Right atrium auricular region (tissue), 2 donors: ENCODE measurements at regions not wholly inside any gene's neighbourhood (a gene's known extent, or its start where the extent isn't known, plus 50 kb on each side); places are given as distances from the start of the nearest gene placed in this dataset.
"Not testable (repeated sequence)": the region's sequence is repeated elsewhere in the genome, so short reads cannot be mapped to it uniquely, and the experiment has no call there.

Source experiments
- DNase-seq: peaks from one replicate; pipeline ENCODE4 v3.0.0-alpha.2; 2019; ENCODE audit warnings: low spot score
- H3K27ac ChIP-seq, 2 donors: fragments of 200-600 bp; sonication (generic); 1 replicate in 1 of 2; 2 replicates in 1 of 2; pipeline ENCODE4 v1.5.1; 2016 to 2019
- H3K27me3 ChIP-seq, 2 donors: fragments of 200-600 bp; sonication (generic); one replicate each; pipeline versions ENCODE4 v1.5.1 to v1.6.0; 2017 to 2019
- H3K36me3 ChIP-seq: fragments of 200-600 bp; sonication (generic); one replicate; pipeline ENCODE4 v1.5.1; 2016
- H3K4me1 ChIP-seq, 2 donors: fragments of 200-600 bp; sonication (generic); one replicate each; pipeline versions ENCODE4 v1.5.1 to v1.6.0; 2017 to 2019
- H3K4me3 ChIP-seq, 2 donors: fragments of 200-600 bp; sonication (generic); 1 replicate in 1 of 2; 2 replicates in 1 of 2; pipeline ENCODE4 v1.5.1; 2017 to 2019; ENCODE audit warnings: mild to moderate bottlenecking in 1 of 2, moderate library complexity in 1 of 2
- H3K9me3 ChIP-seq, 2 donors: fragments of 200-600 bp; sonication (generic); one replicate each; pipeline ENCODE4 v1.5.1; 2019
- CTCF ChIP-seq, 2 donors: fragments of 200-600 bp; sonication (generic); IDR thresholded peaks; one replicate each; pipeline ENCODE4 v1.5.1; 2019; ENCODE audit warnings: antibody characterized with exemption in 2 of 2

- no peaks in the 10 kb centered on the region for H3K9me3 ChIP-seq
- no peak overlapping the region for H3K4me3 ChIP-seq
- no peak overlapping the region for H3K27ac ChIP-seq
- TF ChIP-seq CTCF (IDR thresholded peaks at IDR 0.05), result no peak
- DNase-seq, result no peak
- no peaks in the 10 kb centered on the region for H3K27me3 ChIP-seq
- H3K4me1 ChIP-seq, result no peaks in the 10 kb centered on the region
- H3K36me3 ChIP-seq, result no peaks in the 10 kb centered on the region
Observed at GRCh38 chr15:81710328-81710727, 335.5 kb downstream of the MEX3B start.

DNA sequence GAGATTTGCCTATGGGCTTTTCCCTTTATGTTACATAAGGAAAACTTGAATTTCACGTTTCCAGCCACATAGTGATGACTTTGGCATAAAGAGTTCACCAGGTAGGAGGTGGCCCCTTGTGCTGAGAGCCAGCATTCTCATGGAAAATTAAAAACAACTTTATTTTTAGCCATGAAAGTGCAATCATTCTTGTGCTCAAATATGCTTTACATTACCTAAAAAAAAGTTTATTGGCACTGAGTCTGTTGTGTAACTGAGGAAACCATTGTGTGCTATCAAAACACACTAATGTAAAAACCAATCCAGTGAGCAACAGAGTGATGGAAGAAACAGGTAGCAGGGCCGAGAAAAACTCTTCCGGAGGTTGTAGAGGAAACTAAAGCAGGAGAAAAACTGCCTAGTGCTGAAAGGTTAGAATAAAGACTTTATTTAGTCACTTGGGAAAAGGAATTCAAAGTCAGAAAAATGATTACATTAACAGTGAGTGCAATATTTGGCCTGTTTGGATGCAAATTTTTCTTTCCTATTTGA, 332.9 kb upstream of the TMC3 start:
- H3K27me3 ChIP-seq, H3K27ac ChIP-seq, H3K9me3 ChIP-seq, H3K4me1 ChIP-seq, H3K4me3 ChIP-seq, DNase-seq, H3K36me3 ChIP-seq: not testable (repeated sequence)

- not testable (repeated sequence) for DNase-seq, H3K9me3 ChIP-seq, H3K27me3 ChIP-seq, H3K4me3 ChIP-seq, H3K36me3 ChIP-seq, H3K27ac ChIP-seq, H3K4me1 ChIP-seq
Observed at GRCh38 chr15:81705727-81706126, 331.7 kb upstream of the TMC3 start.

- TF ChIP-seq CTCF (IDR thresholded peaks at IDR 0.05), result no peak
- Histone ChIP-seq H3K36me3 (no peaks in the 10 kb centered on the region), H3K27me3 (no peaks in the 10 kb centered on the region), H3K27ac (no peak overlapping the region), H3K9me3 (peaks cover 0 to 19% of the 10 kb centered on the region in 2 donors), H3K4me3 (no peak overlapping the region), H3K4me1 (no peaks in the 10 kb centered on the region)
- DNase-seq, result no peak
Observed at GRCh38 chr15:81686021-81686420, 312.0 kb upstream of the TMC3 start.

DNA sequence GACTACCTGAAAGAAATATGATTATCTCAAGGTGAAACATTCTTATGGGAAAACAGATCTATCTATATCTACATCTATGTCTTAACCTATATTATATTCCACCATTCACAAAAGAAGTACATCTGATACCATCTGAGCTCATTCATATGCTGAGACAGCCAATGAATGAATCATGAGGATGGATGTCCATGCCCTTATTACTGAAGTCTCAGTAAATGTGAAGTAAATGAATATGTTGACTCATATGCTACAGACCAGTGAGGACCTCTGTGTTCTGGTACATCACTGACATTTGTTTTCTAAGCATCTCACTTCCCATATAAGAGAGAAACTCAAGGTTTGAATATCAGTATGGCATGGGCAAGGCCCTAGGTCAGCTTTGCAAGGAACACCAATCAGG, 311.2 kb upstream of the TMC3 start:
- no peak overlapping the region for H3K27ac ChIP-seq
- no peak for DNase-seq
- H3K27me3 ChIP-seq, result no peaks in the 10 kb centered on the region
- no peaks in the 10 kb centered on the region for H3K4me1 ChIP-seq
- H3K36me3 ChIP-seq, result no peaks in the 10 kb centered on the region
- peaks cover 0 to 26% of the 10 kb centered on the region in 2 donors for H3K9me3 ChIP-seq
- no peak overlapping the region for H3K4me3 ChIP-seq
- no peak for TF ChIP-seq CTCF (IDR thresholded peaks at IDR 0.05)

- Histone ChIP-seq H3K36me3 (no peaks in the 10 kb centered on the region), H3K4me3 (no peak overlapping the region), H3K4me1 (no peaks in the 10 kb centered on the region), H3K9me3 (peaks cover 0 to 38% of the 10 kb centered on the region in 2 donors), H3K27me3 (no peaks in the 10 kb centered on the region), H3K27ac (no peak overlapping the region)
- no peak for TF ChIP-seq CTCF (IDR thresholded peaks at IDR 0.05)
- DNase-seq, result no peak
Observed at GRCh38 chr15:81680829-81681228, 306.8 kb upstream of the TMC3 start.

GRCh38 chr15:81666839-81667238, 292.8 kb upstream of the TMC3 start:
- H3K36me3 ChIP-seq, result no peaks in the 10 kb centered on the region
- no peak overlapping the region for H3K27ac ChIP-seq
- H3K4me3 ChIP-seq, result no peak overlapping the region
- H3K4me1 ChIP-seq, result no peaks in the 10 kb centered on the region
- no peaks in the 10 kb centered on the region for H3K27me3 ChIP-seq
- H3K9me3 ChIP-seq, result no peaks in the 10 kb centered on the region
- DNase-seq, result no peak
- no peak for TF ChIP-seq CTCF (IDR thresholded peaks at IDR 0.05)
